ENCODE measurements at regions not wholly inside any gene's neighbourhood (a gene's known extent, or its start where the extent isn't known, plus 50 kb on each side); places are given as distances from the start of the nearest gene placed in this dataset.
"Not testable (repeated sequence)": the region's sequence is repeated elsewhere in the genome, so short reads cannot be mapped to it uniquely, and the experiment has no call there.

GRCh38 chr7:11281953-11282352 is 308.3 kb downstream of the PHF14 start:
- DNase-seq (ENCODE audit: low spot score), result no peak
- TF ChIP-seq CTCF (IDR thresholded peaks at IDR 0.05), result no peak
- no peak overlapping the region for H3K27ac ChIP-seq
- no peak overlapping the region for H3K4me3 ChIP-seq

GRCh38 chr7:11283584-11283983 is 309.9 kb downstream of the PHF14 start:
- not testable (repeated sequence) for DNase-seq (ENCODE audit: low spot score); H3K4me3 ChIP-seq; H3K27ac ChIP-seq

- TF ChIP-seq CTCF (IDR thresholded peaks at IDR 0.05), result no peak
- Histone ChIP-seq H3K4me3 (no peak overlapping the region), H3K27ac (no peak overlapping the region)
- no peak for DNase-seq (ENCODE audit: low spot score)
Observed at GRCh38 chr7:11290863-11291262, 317.2 kb downstream of the PHF14 start.

- TF ChIP-seq CTCF (IDR thresholded peaks at IDR 0.05), result no peak
- no peak for DNase-seq (ENCODE audit: low spot score)
- Histone ChIP-seq H3K27ac (no peak overlapping the region), H3K4me3 (no peak overlapping the region)
Observed at GRCh38 chr7:11294218-11294617, 320.5 kb downstream of the PHF14 start.

GRCh38 chr7:11294965-11295364 is 321.3 kb downstream of the PHF14 start:
- DNase-seq (ENCODE audit: low spot score), result no peak
- H3K27ac ChIP-seq, result no peak overlapping the region
- H3K4me3 ChIP-seq, result no peak overlapping the region
- TF ChIP-seq CTCF (IDR thresholded peaks at IDR 0.05), result no peak

- H3K4me3 ChIP-seq, result no peak overlapping the region
- TF ChIP-seq CTCF (IDR thresholded peaks at IDR 0.05), result no peak
- no peak overlapping the region for H3K27ac ChIP-seq
- no peak for DNase-seq (ENCODE audit: low spot score)
Observed at GRCh38 chr7:11297126-11297625, 323.5 kb downstream of the PHF14 start.

- H3K27ac ChIP-seq, result no peak overlapping the region
- DNase-seq (ENCODE audit: low spot score), result no peak
- no peak overlapping the region for H3K4me3 ChIP-seq
- no peak for TF ChIP-seq CTCF (IDR thresholded peaks at IDR 0.05)
Observed at GRCh38 chr7:11297764-11298163, 324.1 kb downstream of the PHF14 start.

GRCh38 chr7:11298220-11298619 is 324.5 kb downstream of the PHF14 start:
- Histone ChIP-seq H3K27ac (no peak overlapping the region), H3K4me3 (no peak overlapping the region)
- DNase-seq (ENCODE audit: low spot score), result no peak
- no peak for TF ChIP-seq CTCF (IDR thresholded peaks at IDR 0.05)
